Gastrocnemius medialis (tissue), 4 donors: ENCODE measurements at regions not wholly inside any gene's neighbourhood (a gene's known extent, or its start where the extent isn't known, plus 50 kb on each side); places are given as distances from the start of the nearest gene placed in this dataset.

Experiments
- ATAC-seq, 2 donors: fragments of 150-250 bp; one replicate each; pipeline ENCODE4 v1.9.1; 2016
- DNase-seq, 2 donors: peaks; one replicate each; pipeline ENCODE4 v3.0.0-alpha.2; 2019
- H3K27ac ChIP-seq, 4 donors: fragments of 200-600 bp; sonication (generic); 1 replicate in 1 of 4; 2 replicates in 3 of 4; pipeline ENCODE4 v1.5.1; 2016 to 2018; ENCODE audit warnings: mild to moderate bottlenecking in 2 of 4, moderate library complexity in 1 of 4
- H3K27me3 ChIP-seq, 3 donors: fragments of 200-600 bp; sonication (generic) in 2 of 3; 1 replicate in 1 of 3; 2 replicates in 2 of 3; pipeline versions ENCODE4 v1.5.1 to v1.6.0; 2016 to 2019; ENCODE audit warnings: mild to moderate bottlenecking in 1 of 3, moderate library complexity in 1 of 3
- H3K36me3 ChIP-seq, 2 donors: fragments of 200-600 bp; sonication (generic) in 1 of 2; one replicate each; pipeline ENCODE4 v1.5.1; 2017 to 2018
- H3K4me1 ChIP-seq, 2 donors: fragments of 200-600 bp; sonication (generic) in 1 of 2; one replicate each; pipeline ENCODE4 v1.5.1; 2016 to 2017; ENCODE audit warnings: mild to moderate bottlenecking in 2 of 2
- H3K4me3 ChIP-seq, 4 donors: fragments of 200-600 bp; sonication (generic) in 3 of 4; 1 replicate in 1 of 4; 2 replicates in 3 of 4; pipeline ENCODE4 v1.5.1; 2016 to 2019; ENCODE audit warnings: mild to moderate bottlenecking in 2 of 4
- H3K9me3 ChIP-seq, 3 donors: fragments of 200-600 bp; sonication (generic) in 2 of 3; 1 replicate in 1 of 3; 2 replicates in 2 of 3; pipeline ENCODE4 v1.5.1; 2016 to 2019
- POLR2A ChIP-seq, 2 donors: fragments of 450-650 bp; IDR thresholded peaks; one replicate each; pipeline ENCODE4 v1.6.1; 2017; ENCODE audit warnings: antibody characterized with exemption in 2 of 2, mild to moderate bottlenecking in 2 of 2, moderate library complexity in 2 of 2
- in situ Hi-C, 4 donors: fragments of 200-750 bp; cut with MboI; loops; one replicate each; pipeline versions ENCODE4 v1.15.0 to v1.8.0; 2017; ENCODE audit warnings: low sequenced_read_pairs in 4 of 4
- intact Hi-C: fragments of 100-400 bp; cut with DNase I; formaldehyde crosslinking; loops from one replicate; pipeline ENCODE4 v1.15.1; 2023; ENCODE audit warnings: low total_unique reads
- TF ChIP-seq, protein P1 (sequence below), 5 experiments: fragments of 450-650 bp in 3 of 5; fragments of 200-600 bp in 2 of 5; sonication (generic) in 2 of 5; IDR thresholded peaks in 4 of 5; conservative IDR thresholded peaks in 1 of 5; 1 replicate in 4 of 5; 2 replicates in 1 of 5; pipeline ENCODE4 v1.5.1; 2016 to 2019; ENCODE audit warnings: antibody characterized with exemption in 5 of 5, mild to moderate bottlenecking in 3 of 5, moderate library complexity in 3 of 5

DNA sequence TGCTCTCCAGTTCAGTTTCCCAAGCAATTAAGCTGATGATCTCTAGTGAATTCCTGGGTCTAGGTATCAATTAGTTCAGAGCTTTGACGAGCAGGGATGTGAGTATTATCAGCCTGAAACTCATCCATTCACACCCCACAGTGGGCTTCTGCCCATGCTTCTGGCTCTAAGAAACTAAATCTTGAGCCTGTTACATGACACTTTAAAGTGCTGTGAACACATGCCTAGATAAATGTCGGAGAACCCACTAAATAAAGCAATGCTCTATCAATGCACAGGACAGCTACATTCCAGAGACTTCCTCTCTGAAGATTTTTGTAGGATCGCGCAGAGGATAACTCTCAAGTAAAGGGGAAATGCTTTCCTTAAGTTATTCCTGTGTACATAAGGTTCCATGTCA lies 356.5 kb upstream of the TNP1 start:
- no peak overlapping the region for H3K27ac ChIP-seq
- no peaks in the 10 kb centered on the region for H3K27me3 ChIP-seq
- intact Hi-C loops = no loop called here
- in situ Hi-C loops = no loop called here
- DNase-seq (no peak), ATAC-seq (no peak)
- no peak overlapping the region for H3K4me3 ChIP-seq
- TF ChIP-seq, protein P1, sequence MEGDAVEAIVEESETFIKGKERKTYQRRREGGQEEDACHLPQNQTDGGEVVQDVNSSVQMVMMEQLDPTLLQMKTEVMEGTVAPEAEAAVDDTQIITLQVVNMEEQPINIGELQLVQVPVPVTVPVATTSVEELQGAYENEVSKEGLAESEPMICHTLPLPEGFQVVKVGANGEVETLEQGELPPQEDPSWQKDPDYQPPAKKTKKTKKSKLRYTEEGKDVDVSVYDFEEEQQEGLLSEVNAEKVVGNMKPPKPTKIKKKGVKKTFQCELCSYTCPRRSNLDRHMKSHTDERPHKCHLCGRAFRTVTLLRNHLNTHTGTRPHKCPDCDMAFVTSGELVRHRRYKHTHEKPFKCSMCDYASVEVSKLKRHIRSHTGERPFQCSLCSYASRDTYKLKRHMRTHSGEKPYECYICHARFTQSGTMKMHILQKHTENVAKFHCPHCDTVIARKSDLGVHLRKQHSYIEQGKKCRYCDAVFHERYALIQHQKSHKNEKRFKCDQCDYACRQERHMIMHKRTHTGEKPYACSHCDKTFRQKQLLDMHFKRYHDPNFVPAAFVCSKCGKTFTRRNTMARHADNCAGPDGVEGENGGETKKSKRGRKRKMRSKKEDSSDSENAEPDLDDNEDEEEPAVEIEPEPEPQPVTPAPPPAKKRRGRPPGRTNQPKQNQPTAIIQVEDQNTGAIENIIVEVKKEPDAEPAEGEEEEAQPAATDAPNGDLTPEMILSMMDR (IDR thresholded peaks at IDR 0.05 in 4 of 5, conservative IDR thresholded peaks at IDR 0.05 in 1 of 5) = no peak
- TF ChIP-seq POLR2A (IDR thresholded peaks at IDR 0.05) = no peak
- peaks cover 10% of the 10 kb centered on the region in 2 donors for H3K4me1 ChIP-seq
- no peaks in the 10 kb centered on the region for H3K9me3 ChIP-seq
- H3K36me3 ChIP-seq = no peaks in the 10 kb centered on the region

- intact Hi-C loops (no loop called here), in situ Hi-C loops (no loop called here)
- H3K36me3 ChIP-seq = no peaks in the 10 kb centered on the region
- H3K4me1 ChIP-seq = peaks cover 10% of the 10 kb centered on the region in 2 donors
- TF ChIP-seq, protein P1 (IDR thresholded peaks at IDR 0.05 in 4 of 5, conservative IDR thresholded peaks at IDR 0.05 in 1 of 5) = no peak
- no peak for TF ChIP-seq POLR2A (IDR thresholded peaks at IDR 0.05)
- no peak for DNase-seq
- ATAC-seq = no peak
- H3K9me3 ChIP-seq = no peaks in the 10 kb centered on the region
- no peak overlapping the region for H3K27ac ChIP-seq
- no peaks in the 10 kb centered on the region for H3K27me3 ChIP-seq
- H3K4me3 ChIP-seq = no peak overlapping the region
Observed at GRCh38 chr2:217215877-217216276, 356.0 kb upstream of the TNP1 start.

DNA sequence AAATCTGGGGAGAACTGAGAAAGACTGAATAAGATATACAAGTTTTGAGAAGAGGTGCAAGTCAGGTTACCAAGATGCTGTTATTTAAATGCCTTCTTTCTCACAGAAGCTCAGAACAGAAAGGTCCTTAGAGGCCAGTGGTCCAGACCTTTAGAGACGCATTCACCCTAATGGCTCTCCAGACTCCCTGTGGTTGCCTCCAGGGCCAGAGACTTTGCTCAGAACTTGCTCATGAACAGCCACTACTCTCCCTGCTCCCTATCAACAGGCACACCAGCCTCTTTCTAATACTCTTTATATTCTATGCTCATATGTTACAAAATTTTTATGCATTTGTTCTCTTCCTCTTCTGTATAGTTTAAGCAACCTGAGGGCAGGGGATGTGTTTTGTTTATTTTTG lies 349.0 kb upstream of the TNP1 start:
- Histone ChIP-seq H3K27ac (no peak overlapping the region), H3K4me1 (peaks cover 4 to 12% of the 10 kb centered on the region in 2 donors), H3K27me3 (no peaks in the 10 kb centered on the region), H3K9me3 (no peaks in the 10 kb centered on the region), H3K4me3 (no peak overlapping the region), H3K36me3 (no peaks in the 10 kb centered on the region)
- TF ChIP-seq, protein P1 (IDR thresholded peaks at IDR 0.05 in 4 of 5, conservative IDR thresholded peaks at IDR 0.05 in 1 of 5) = no peak
- no peak for TF ChIP-seq POLR2A (IDR thresholded peaks at IDR 0.05)
- intact Hi-C loops (no loop called here), in situ Hi-C loops (no loop called here)
- no peak for ATAC-seq
- DNase-seq = no peak

DNA sequence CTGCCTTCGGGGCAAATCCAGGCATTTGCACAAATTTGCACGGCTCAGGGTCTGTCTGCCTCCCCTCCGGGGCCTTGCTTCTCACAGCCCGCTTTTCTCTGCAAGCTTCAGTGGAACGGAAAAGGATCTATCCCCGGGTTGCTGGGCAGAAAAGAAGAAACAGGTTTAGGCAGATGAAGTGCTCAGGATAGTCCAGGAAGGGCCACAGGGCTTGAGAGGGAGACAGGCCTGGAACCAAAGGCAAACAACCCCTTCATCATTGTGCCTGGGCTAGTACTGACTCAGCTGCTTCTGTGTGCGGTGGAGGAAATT lies 347.8 kb upstream of the TNP1 start:
- Histone ChIP-seq H3K4me3 (no peak overlapping the region), H3K27me3 (no peaks in the 10 kb centered on the region), H3K36me3 (no peaks in the 10 kb centered on the region), H3K27ac (no peak overlapping the region), H3K9me3 (no peaks in the 10 kb centered on the region), H3K4me1 (peaks cover 4 to 12% of the 10 kb centered on the region in 2 donors)
- in situ Hi-C loops (no loop called here), intact Hi-C loops (no loop called here)
- TF ChIP-seq, protein P1 (IDR thresholded peaks at IDR 0.05 in 4 of 5, conservative IDR thresholded peaks at IDR 0.05 in 1 of 5) = no peak
- no peak for TF ChIP-seq POLR2A (IDR thresholded peaks at IDR 0.05)
- no peak for ATAC-seq
- no peak for DNase-seq

- peaks cover 4 to 12% of the 10 kb centered on the region in 2 donors for H3K4me1 ChIP-seq
- H3K9me3 ChIP-seq = no peaks in the 10 kb centered on the region
- H3K4me3 ChIP-seq = no peak overlapping the region
- in situ Hi-C loops (no loop called here), intact Hi-C loops (no loop called here)
- H3K36me3 ChIP-seq = no peaks in the 10 kb centered on the region
- ATAC-seq (no peak), DNase-seq (no peak)
- no peaks in the 10 kb centered on the region for H3K27me3 ChIP-seq
- no peak for TF ChIP-seq POLR2A (IDR thresholded peaks at IDR 0.05)
- TF ChIP-seq, protein P1 (IDR thresholded peaks at IDR 0.05 in 4 of 5, conservative IDR thresholded peaks at IDR 0.05 in 1 of 5) = no peak
- no peak overlapping the region for H3K27ac ChIP-seq
Observed at GRCh38 chr2:217206907-217207698, 347.2 kb upstream of the TNP1 start.
